ENCODE measurements at regions not wholly inside any gene's neighbourhood (a gene's known extent, or its start where the extent isn't known, plus 50 kb on each side); places are given as distances from the start of the nearest gene placed in this dataset.

GRCh38 chr18:55737266-55737665 is 149.3 kb upstream of the TCF4 start:
- TF ChIP-seq POLR2A (IDR thresholded peaks at IDR 0.05): no peak
- TF ChIP-seq, protein P1, sequence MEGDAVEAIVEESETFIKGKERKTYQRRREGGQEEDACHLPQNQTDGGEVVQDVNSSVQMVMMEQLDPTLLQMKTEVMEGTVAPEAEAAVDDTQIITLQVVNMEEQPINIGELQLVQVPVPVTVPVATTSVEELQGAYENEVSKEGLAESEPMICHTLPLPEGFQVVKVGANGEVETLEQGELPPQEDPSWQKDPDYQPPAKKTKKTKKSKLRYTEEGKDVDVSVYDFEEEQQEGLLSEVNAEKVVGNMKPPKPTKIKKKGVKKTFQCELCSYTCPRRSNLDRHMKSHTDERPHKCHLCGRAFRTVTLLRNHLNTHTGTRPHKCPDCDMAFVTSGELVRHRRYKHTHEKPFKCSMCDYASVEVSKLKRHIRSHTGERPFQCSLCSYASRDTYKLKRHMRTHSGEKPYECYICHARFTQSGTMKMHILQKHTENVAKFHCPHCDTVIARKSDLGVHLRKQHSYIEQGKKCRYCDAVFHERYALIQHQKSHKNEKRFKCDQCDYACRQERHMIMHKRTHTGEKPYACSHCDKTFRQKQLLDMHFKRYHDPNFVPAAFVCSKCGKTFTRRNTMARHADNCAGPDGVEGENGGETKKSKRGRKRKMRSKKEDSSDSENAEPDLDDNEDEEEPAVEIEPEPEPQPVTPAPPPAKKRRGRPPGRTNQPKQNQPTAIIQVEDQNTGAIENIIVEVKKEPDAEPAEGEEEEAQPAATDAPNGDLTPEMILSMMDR (IDR thresholded peaks at IDR 0.05): no peak
- Histone ChIP-seq H3K4me3 (no peak overlapping the region), H3K9me3 (no peaks in the 10 kb centered on the region), H3K4me1 (no peaks in the 10 kb centered on the region), H3K36me3 (no peaks in the 10 kb centered on the region), H3K27me3 (no peaks in the 10 kb centered on the region), H3K27ac (no peak overlapping the region)
- DNase-seq: no peak
- 88 to 94% methylated on average over 4 of the region's 4 CpGs for WGBS, 2 donors
- intact Hi-C loops (cut with DNase I): no loop called here

DNA sequence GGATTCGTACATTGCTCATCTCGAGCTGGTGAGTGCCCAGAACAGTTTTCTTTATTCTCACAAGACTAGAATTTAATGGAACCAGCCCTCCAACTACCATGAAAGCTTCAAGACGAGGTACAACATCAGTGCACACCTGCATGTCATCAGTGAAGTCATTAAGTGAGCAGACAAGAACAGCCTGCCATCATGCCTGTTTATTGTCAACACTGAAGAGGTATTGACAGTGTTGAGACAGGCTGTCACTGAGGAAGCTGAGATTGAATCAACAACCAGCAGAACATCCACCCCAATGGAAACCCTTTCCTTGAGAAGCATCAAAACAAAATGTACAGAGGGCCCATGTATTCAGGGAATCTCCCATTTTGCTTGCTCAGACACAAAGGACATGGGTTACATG is 148.0 kb upstream of the TCF4 start:
- H3K27ac ChIP-seq: no peak overlapping the region
- H3K36me3 ChIP-seq: no peaks in the 10 kb centered on the region
- H3K4me1 ChIP-seq: no peaks in the 10 kb centered on the region
- no peak for DNase-seq
- no peak for TF ChIP-seq POLR2A (IDR thresholded peaks at IDR 0.05)
- TF ChIP-seq, protein P1 (IDR thresholded peaks at IDR 0.05): no peak
- no peak overlapping the region for H3K4me3 ChIP-seq
- H3K27me3 ChIP-seq: no peaks in the 10 kb centered on the region
- H3K9me3 ChIP-seq: no peaks in the 10 kb centered on the region
- WGBS, 2 donors: 75 to 85% methylated on average over 2 to 3 of the region's 3 CpGs
- intact Hi-C loops (cut with DNase I): no loop called here

GRCh38 chr18:55735199-55735855 is 147.3 kb upstream of the TCF4 start:
- no peaks in the 10 kb centered on the region for H3K9me3 ChIP-seq
- TF ChIP-seq, protein P1 (IDR thresholded peaks at IDR 0.05): no peak
- TF ChIP-seq POLR2A (IDR thresholded peaks at IDR 0.05): no peak
- H3K4me3 ChIP-seq: no peak overlapping the region
- no peaks in the 10 kb centered on the region for H3K27me3 ChIP-seq
- no peak overlapping the region for H3K27ac ChIP-seq
- no peaks in the 10 kb centered on the region for H3K36me3 ChIP-seq
- intact Hi-C loops (cut with DNase I): no loop called here
- no peaks in the 10 kb centered on the region for H3K4me1 ChIP-seq
- DNase-seq: no peak
- 67 to 72% methylated on average over 3 of the region's 3 CpGs for WGBS, 2 donors

- 76 to 88% methylated on average over 1 to 2 of the region's 2 CpGs for WGBS, 2 donors
- no peak for DNase-seq
Measured at GRCh38 chr18:55732227-55733106, 144.5 kb upstream of the TCF4 start.

More at GRCh38 chr18:55732227-55733106, 144.5 kb upstream of the TCF4 start:
- H3K36me3 ChIP-seq: no peaks in the 10 kb centered on the region
- no peak overlapping the region for H3K27ac ChIP-seq
- intact Hi-C loops (cut with DNase I): no loop called here
- H3K4me1 ChIP-seq: no peaks in the 10 kb centered on the region
- TF ChIP-seq POLR2A (IDR thresholded peaks at IDR 0.05): no peak
- TF ChIP-seq, protein P1 (IDR thresholded peaks at IDR 0.05): no peak
- no peaks in the 10 kb centered on the region for H3K27me3 ChIP-seq
- H3K9me3 ChIP-seq: no peaks in the 10 kb centered on the region
- H3K4me3 ChIP-seq: no peak overlapping the region
